Body of pancreas (tissue), 4 donors: ENCODE measurements at regions not wholly inside any gene's neighbourhood (a gene's known extent, or its start where the extent isn't known, plus 50 kb on each side); places are given as distances from the start of the nearest gene placed in this dataset.

Source experiments
- POLR2A ChIP-seq, 3 donors: fragments of 450-650 bp; IDR thresholded peaks; one replicate each; pipeline ENCODE4 v1.6.1; 2016; ENCODE audit warnings: antibody characterized with exemption in 3 of 3, mild to moderate bottlenecking in 2 of 3
- TF ChIP-seq, protein P1 (sequence below), 7 experiments: fragments of 450-650 bp in 4 of 7; fragments of 200-600 bp in 3 of 7; sonication (generic) in 3 of 7; IDR thresholded peaks; one replicate each; pipeline ENCODE4 v1.5.1; 2016 to 2019; ENCODE audit warnings: antibody characterized with exemption in 7 of 7

GRCh38 chr2:16208921-16209320, 268.6 kb downstream of the MYCN start:
- TF ChIP-seq, protein P1, sequence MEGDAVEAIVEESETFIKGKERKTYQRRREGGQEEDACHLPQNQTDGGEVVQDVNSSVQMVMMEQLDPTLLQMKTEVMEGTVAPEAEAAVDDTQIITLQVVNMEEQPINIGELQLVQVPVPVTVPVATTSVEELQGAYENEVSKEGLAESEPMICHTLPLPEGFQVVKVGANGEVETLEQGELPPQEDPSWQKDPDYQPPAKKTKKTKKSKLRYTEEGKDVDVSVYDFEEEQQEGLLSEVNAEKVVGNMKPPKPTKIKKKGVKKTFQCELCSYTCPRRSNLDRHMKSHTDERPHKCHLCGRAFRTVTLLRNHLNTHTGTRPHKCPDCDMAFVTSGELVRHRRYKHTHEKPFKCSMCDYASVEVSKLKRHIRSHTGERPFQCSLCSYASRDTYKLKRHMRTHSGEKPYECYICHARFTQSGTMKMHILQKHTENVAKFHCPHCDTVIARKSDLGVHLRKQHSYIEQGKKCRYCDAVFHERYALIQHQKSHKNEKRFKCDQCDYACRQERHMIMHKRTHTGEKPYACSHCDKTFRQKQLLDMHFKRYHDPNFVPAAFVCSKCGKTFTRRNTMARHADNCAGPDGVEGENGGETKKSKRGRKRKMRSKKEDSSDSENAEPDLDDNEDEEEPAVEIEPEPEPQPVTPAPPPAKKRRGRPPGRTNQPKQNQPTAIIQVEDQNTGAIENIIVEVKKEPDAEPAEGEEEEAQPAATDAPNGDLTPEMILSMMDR (IDR thresholded peaks at IDR 0.05): no peak
- TF ChIP-seq POLR2A (IDR thresholded peaks at IDR 0.05): no peak
